ENCODE measurements at regions not wholly inside any gene's neighbourhood (a gene's known extent, or its start where the extent isn't known, plus 50 kb on each side); places are given as distances from the start of the nearest gene placed in this dataset.

DNA sequence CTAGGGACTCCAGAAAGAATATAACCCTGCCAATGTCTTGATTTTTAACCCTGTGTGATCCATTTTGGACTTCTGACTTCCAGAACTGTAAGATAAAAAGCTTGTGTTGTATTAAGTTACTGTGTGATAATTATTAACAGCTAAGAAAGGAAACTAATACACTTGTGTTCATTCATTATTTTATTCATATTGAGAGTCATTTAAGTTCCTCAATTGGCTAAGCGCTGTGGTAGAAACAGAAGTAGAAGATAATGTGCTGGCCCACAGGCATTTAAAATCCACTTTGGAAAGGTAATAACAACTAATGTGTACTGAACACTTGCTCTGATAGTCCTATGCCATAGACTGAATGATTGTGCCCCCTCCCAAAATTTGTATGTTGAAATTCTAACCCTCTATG is 471.7 kb upstream of the GHITM start:
- DNase-seq (ENCODE audit: low spot score) (no peak), ATAC-seq (ENCODE audit: low read depth) (no peak)
- no peak overlapping the region for H3K27ac ChIP-seq (ENCODE audit: poor library complexity, severe bottlenecking)
- no peak overlapping the region for H3K4me3 ChIP-seq (ENCODE audit: severe bottlenecking)
- no peaks in the 10 kb centered on the region for H3K9me3 ChIP-seq (ENCODE audit: severe bottlenecking)
- TF ChIP-seq, protein P1, sequence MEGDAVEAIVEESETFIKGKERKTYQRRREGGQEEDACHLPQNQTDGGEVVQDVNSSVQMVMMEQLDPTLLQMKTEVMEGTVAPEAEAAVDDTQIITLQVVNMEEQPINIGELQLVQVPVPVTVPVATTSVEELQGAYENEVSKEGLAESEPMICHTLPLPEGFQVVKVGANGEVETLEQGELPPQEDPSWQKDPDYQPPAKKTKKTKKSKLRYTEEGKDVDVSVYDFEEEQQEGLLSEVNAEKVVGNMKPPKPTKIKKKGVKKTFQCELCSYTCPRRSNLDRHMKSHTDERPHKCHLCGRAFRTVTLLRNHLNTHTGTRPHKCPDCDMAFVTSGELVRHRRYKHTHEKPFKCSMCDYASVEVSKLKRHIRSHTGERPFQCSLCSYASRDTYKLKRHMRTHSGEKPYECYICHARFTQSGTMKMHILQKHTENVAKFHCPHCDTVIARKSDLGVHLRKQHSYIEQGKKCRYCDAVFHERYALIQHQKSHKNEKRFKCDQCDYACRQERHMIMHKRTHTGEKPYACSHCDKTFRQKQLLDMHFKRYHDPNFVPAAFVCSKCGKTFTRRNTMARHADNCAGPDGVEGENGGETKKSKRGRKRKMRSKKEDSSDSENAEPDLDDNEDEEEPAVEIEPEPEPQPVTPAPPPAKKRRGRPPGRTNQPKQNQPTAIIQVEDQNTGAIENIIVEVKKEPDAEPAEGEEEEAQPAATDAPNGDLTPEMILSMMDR (IDR thresholded peaks at IDR 0.05; ENCODE audit: poor library complexity, severe bottlenecking), result no peak
- H3K36me3 ChIP-seq (ENCODE audit: low read depth), result no peaks in the 10 kb centered on the region
- H3K27me3 ChIP-seq (ENCODE audit: insufficient read depth, poor library complexity, severe bottlenecking), result no peaks in the 10 kb centered on the region
- H3K4me1 ChIP-seq (ENCODE audit: insufficient read depth, poor library complexity, severe bottlenecking), result no peaks in the 10 kb centered on the region

DNA sequence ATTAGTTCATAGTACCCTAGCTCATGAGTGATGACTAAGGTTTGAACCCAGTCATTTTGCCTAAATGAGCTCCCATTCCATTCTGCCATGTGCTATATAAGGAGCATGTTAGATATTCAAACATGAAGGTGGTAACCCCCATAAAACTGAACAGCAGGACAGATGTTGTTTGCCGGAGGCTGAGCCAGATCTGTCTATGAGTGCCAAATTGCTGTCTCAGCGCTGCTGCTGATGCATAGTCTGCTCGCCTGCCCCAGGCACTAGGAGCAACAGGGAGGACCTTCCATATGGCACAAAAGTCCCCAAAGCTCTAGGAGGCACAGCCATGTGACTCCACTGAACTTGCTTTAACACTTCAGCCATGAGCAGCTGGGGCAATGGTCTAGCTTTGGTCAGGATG is 466.0 kb upstream of the GHITM start:
- TF ChIP-seq, protein P1 (IDR thresholded peaks at IDR 0.05; ENCODE audit: poor library complexity, severe bottlenecking), result no peak
- Histone ChIP-seq H3K27ac (ENCODE audit: poor library complexity, severe bottlenecking) (no peak overlapping the region), H3K36me3 (ENCODE audit: low read depth) (no peaks in the 10 kb centered on the region), H3K4me1 (ENCODE audit: insufficient read depth, poor library complexity, severe bottlenecking) (no peaks in the 10 kb centered on the region), H3K9me3 (ENCODE audit: severe bottlenecking) (no peaks in the 10 kb centered on the region), H3K4me3 (ENCODE audit: severe bottlenecking) (no peak overlapping the region), H3K27me3 (ENCODE audit: insufficient read depth, poor library complexity, severe bottlenecking) (no peaks in the 10 kb centered on the region)
- no peak for DNase-seq (ENCODE audit: low spot score)
- ATAC-seq (ENCODE audit: low read depth), result no peak

DNA sequence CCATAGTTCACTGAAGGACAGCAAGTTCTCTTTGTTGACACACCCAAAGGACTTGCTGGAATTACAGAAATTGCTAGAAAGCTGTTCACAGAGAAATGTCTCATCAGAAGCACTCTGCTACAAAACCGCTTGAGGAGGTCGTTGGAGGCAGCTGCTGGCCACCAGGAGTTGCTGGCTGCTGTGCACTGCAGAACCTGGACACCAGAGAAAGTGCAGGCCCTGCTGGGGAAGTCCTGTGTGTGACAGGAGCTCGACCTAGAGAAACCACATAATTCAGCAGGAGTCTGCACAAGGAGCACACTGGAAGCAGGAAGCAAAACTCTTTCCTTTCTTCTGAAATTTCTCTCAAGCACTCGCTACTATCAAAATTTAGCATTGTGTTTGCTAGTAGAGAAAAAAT is 461.5 kb upstream of the GHITM start:
- Histone ChIP-seq H3K4me1 (ENCODE audit: insufficient read depth, poor library complexity, severe bottlenecking) (no peaks in the 10 kb centered on the region), H3K36me3 (ENCODE audit: low read depth) (no peaks in the 10 kb centered on the region)

DNA sequence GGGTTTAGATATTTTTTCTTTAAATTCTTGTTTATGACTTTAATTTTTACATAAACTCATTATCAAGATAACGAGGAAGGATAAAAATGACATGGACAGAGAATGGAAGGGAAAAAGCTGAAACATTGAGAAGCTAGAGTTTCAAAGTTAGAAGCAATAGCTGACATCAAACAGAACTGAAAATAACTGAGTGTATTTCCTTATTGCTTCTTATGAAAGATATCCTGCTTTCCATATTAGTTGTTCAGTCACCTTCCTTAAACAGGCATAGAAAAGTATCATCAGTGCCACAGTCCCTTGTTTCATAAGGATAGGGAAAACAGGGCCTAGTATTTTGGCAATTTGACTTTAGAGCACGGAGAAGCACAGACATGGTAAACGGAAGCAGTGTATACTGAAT is 460.5 kb upstream of the GHITM start:
- TF ChIP-seq, protein P1 (IDR thresholded peaks at IDR 0.05; ENCODE audit: poor library complexity, severe bottlenecking), result no peak
- no peaks in the 10 kb centered on the region for H3K27me3 ChIP-seq (ENCODE audit: insufficient read depth, poor library complexity, severe bottlenecking)
- no peak overlapping the region for H3K4me3 ChIP-seq (ENCODE audit: severe bottlenecking)
- DNase-seq (ENCODE audit: low spot score), result no peak
- no peak overlapping the region for H3K27ac ChIP-seq (ENCODE audit: poor library complexity, severe bottlenecking)
- H3K9me3 ChIP-seq (ENCODE audit: severe bottlenecking), result no peaks in the 10 kb centered on the region
- H3K4me1 ChIP-seq (ENCODE audit: insufficient read depth, poor library complexity, severe bottlenecking), result no peaks in the 10 kb centered on the region
- no peak for ATAC-seq (ENCODE audit: low read depth)
- H3K36me3 ChIP-seq (ENCODE audit: low read depth), result no peaks in the 10 kb centered on the region

More for the DNA sequence above, 461.5 kb upstream of the GHITM start:
- no peaks in the 10 kb centered on the region for H3K27me3 ChIP-seq (ENCODE audit: insufficient read depth, poor library complexity, severe bottlenecking)
- H3K4me3 ChIP-seq (ENCODE audit: severe bottlenecking), result no peak overlapping the region
- no peaks in the 10 kb centered on the region for H3K9me3 ChIP-seq (ENCODE audit: severe bottlenecking)
- H3K27ac ChIP-seq (ENCODE audit: poor library complexity, severe bottlenecking), result no peak overlapping the region
- no peak for DNase-seq (ENCODE audit: low spot score)
- TF ChIP-seq, protein P1 (IDR thresholded peaks at IDR 0.05; ENCODE audit: poor library complexity, severe bottlenecking), result no peak
- no peak for ATAC-seq (ENCODE audit: low read depth)

- no peaks in the 10 kb centered on the region for H3K36me3 ChIP-seq (ENCODE audit: low read depth)
- H3K9me3 ChIP-seq (ENCODE audit: severe bottlenecking), result no peaks in the 10 kb centered on the region
- no peak overlapping the region for H3K27ac ChIP-seq (ENCODE audit: poor library complexity, severe bottlenecking)
- TF ChIP-seq, protein P1 (IDR thresholded peaks at IDR 0.05; ENCODE audit: poor library complexity, severe bottlenecking), result no peak
- no peaks in the 10 kb centered on the region for H3K4me1 ChIP-seq (ENCODE audit: insufficient read depth, poor library complexity, severe bottlenecking)
- H3K27me3 ChIP-seq (ENCODE audit: insufficient read depth, poor library complexity, severe bottlenecking), result no peaks in the 10 kb centered on the region
- no peak overlapping the region for H3K4me3 ChIP-seq (ENCODE audit: severe bottlenecking)
- DNase-seq (ENCODE audit: low spot score) (no peak), ATAC-seq (ENCODE audit: low read depth) (no peak)
Measured at GRCh38 chr10:83680470-83680891, 458.8 kb upstream of the GHITM start.

Measured in RWPE2 (cell line).